Dermis microvascular lymphatic vessel endothelial cell (primary cell): ENCODE measurements at regions not wholly inside any gene's neighbourhood (a gene's known extent, or its start where the extent isn't known, plus 50 kb on each side); places are given as distances from the start of the nearest gene placed in this dataset.

Experiments used
- DNase-seq, 2 donors: peaks; one replicate each; pipeline versions ENCODE4 v3.0.0 to v3.0.0-alpha.2; 2010; ENCODE audit warnings: low read depth in 2 of 2

DNA sequence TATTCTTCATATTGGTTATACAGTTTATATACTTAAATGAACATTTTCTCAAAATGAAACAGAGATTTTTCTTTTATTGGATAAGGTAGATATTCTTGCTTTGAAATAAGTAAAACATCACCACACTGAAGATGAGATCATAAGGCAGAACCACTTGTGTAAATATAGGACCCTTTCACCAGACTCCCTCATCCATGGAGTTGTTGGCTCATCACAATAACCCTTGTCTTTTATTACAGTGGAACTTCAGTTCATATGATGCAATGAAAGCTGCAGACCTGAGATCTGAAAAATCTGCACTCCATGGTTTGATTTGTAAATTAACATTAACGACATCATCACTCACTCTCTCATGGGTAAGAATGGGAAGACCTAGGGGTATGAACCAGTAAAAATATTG, 51.9 kb upstream of the DBX2 start:
- no peak for DNase-seq

DNA sequence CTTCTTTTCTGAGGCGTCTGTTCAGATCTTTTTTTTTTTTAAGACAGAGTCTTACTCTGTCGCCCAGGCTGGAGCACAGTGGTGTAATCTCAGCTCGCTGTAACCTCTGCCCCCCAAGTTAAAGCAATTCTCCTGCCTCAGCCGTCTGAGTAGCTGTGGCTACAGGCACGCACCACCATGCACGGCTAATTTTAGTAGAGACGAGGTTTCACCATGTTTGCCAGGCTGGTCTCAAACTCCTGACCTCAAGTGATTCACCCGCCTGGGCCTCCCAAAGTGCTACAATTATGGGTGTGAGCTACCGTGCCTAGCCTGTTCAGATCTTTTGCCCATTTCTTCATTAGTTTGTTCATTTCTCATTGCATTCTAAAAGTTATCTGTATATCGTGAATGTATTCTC, 55.1 kb upstream of the DBX2 start:
- no peak for DNase-seq

DNA sequence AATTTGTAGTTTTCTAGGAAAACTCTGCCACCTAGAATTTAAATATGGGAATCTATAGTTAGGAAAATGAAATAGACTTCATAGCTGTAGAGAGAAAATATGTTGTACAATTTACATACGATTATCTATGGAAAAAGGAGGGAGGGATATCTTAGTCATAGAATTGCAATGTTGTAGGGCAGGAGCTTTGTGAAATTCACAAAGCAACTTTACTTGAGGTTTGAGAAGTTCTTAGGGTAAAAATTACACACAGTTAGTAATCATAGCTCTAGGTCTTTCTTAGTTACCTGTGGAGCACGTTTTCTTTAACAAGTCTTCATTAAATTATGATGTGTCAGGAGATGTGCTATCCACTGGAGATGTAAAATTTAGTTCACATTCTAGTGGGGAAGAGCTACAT, 61.4 kb upstream of the DBX2 start:
- DNase-seq: no peak

DNA sequence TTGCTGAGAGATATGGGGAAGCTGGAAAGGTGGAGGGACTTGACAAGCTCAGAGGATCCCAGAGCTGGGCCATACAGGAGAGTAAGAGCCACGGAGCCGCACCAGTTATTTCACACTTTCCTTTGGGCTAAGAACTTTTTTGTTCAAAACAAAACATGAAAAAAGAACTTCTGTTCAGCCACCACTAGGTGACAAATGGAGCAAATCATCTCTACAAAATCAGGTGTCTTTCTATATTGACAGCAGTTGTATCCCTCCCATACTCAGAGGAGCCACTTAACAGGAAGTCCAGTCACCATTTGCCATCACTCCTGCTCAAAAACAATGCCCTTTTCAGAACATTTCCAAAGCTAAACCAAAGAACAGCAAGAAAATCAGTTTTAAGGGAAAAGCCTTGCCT, 70.3 kb upstream of the DBX2 start:
- DNase-seq: no peak

DNA sequence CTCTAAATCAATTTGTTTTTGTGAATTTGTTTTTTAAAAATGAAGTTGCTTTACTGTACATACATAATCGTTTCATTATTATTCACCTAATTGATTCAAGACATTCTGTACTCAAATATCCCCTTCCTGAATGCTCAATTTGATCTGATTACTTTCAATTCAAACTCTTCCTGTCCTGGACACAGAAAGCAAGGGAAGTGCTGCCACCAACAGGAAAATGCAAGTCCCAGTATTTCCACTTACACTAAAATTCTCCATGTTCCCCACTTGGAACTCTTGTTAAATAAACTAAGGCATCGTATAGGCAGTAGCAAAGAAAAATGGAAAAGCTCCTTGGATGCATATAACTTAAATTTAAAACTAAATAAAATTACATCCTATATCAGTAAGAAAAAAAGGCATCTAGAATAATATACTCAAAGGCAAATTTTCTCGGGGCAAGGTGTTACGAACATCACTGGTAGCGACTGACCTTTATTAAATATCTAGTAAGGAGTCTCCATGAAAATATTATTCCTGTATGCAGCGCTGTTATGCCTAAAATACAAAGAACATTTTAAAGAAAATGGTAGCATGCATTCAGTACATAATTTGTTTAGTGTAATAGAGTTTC, 72.0 kb upstream of the DBX2 start:
- peak; percentile 5 to 7 for DNase-seq

DNA sequence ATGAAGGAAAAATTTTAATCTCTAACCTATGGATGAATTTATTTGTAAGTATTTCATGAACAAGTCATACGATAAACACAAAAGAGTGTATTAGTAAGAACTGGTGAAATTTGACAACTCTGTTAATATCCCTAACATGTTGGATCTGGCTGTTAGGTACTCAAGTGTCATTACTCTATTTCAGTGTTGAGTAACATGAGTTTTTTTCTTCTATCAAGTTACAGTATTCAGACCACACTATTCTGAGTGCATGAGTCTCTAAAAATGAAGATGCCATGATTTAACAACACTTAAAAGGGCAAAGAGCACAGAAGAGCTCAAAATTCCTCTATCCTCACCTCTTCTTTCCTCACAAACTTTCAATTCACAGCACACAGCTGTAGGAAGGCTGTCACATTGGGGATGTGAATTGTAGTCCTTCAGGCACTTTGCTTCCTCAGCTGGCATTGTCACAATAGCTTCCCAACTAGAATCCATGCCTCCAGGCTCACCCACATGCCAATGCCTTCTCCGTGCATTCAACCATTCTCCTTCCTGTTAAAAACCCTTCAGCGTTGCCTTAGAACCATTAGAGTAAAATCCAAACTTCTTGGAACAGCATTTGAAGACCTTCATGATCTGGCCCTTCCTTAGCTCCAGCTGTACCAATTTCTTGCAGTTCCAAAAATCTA, 73.7 kb upstream of the DBX2 start:
- no peak for DNase-seq

DNA sequence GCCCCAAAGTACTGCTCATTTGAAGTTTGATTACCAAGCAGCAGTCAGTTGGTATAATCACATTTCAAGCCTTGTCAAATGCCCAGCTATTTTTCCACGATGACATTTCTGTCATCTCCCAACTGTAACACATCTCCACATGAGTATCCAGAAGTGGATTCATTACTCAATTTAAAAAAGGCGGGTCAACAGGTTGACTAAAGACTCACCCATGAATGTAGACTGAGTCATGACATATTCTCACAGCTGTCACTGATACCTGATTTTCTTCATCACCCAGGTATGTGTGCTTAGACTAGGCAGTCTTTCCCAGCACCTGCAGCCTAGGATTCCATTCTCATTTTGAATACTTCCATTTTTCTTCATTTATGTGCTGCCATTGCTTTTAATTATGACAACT, 75.1 kb upstream of the DBX2 start:
- DNase-seq: no peak

DNA sequence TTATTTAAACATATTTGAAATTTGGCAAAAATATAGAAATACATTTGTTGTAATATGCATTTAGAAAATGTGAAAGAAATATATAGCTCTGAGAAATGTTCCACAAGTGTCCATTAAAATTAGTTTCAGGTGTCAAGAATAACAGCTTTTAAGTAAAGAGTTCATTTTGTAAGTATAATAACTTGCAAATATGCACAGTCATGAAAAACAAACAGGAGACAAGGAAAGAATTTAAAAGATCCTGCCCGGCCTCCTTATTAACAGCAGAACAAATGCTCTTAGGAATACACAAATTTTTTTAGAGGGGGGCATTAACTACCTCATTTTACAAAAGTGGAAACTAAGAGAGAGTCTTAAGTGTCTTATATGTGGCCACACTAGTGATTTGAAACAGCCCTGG, 77.7 kb upstream of the DBX2 start:
- no peak for DNase-seq

DNA sequence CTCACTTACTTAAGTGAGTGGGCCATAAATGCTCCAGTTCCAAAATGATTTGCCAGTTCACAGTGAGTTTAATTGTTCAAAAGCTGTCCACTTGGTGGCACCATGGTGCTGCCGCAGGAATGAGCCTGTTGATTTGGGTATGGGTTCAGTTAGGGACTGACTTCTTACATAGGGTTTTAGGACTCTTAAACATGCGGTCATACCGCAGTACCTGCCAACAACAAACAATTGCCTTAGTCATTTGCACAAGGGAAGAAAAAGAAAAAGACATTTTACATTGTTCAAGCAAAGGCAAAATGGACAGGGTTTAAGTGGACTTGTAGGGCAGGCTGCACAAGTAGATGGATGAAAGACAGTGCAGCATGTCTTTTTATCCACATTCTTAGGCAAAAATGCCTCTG, 80.0 kb upstream of the DBX2 start:
- peak; percentile 20 to 60 for DNase-seq

DNA sequence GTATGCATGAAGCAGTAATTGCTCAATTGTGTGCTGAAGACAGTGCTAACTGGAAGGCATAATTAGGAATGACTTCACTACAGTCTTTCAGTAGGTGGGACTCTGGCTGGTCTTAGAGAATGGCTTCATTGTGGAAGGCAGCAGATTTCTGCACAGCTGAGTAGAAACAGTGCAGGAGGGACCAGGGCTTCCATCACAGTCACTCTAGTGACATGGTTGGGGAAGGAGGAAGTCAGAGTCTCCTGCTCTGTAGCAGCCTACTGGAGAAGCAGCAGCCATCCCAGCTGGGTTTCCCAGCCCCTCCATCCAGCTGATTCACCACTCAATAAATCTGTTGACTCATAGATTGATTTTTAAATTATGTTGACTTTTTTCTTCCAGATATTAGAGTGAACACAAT, 80.6 kb upstream of the DBX2 start:
- DNase-seq: no peak

DNA sequence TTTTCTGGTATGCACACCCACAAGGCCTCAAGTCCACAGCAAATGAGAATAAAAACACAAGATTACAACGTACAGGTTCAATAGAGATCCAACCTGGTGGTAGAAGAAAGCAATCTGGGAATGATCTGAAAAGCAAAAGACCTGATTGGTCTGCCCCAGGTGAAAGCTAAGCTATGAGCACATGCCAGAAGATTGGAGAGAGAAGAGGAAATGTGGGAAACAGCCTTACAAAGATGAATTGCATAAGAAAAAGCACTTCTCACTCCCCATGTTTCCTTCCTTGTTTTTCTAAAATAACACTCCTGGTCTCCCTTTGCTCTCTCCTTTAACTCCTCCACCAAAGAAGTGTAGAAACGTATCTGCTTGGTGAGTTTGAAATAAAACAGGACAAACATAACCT, 77.3 kb upstream of the ANO6 start:
- no peak for DNase-seq

DNA sequence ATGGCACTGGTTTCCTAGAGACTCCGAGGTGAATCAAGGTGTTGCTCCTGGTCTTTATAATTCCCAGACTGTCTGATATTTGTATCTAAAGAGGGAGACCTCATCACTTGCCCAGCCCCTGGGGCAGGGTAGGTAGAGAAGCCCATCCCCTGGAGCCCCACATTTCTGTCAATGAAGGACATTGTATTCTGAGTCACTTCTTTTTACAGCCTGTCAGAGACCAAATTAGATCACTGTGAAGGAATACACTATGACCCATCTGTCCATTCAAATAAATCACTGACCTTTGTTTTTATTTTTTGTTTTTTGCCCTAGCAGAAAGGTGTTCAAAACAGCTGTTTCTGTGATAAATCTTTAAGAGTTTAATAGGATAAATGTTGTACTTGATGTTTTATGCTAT, 67.9 kb upstream of the ANO6 start:
- DNase-seq: no peak

DNA sequence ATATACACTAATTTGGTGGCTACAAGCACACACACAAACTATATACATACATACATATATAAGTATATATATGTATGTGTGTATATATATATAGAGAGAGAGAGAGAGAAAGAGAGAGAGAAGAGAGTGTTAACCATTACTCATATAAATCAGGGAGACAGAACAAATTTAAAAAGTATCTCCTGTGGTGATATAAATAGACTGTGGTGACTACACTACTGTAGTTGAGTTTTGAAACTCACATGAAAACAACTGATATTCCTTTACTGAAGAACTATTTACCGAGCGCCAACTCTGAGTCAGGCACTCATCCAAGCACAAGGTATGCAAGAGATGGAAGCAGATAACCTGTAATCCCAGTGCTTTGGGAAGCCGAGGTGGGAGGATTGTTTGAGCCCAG, 67.3 kb upstream of the ANO6 start:
- DNase-seq: no peak

DNA sequence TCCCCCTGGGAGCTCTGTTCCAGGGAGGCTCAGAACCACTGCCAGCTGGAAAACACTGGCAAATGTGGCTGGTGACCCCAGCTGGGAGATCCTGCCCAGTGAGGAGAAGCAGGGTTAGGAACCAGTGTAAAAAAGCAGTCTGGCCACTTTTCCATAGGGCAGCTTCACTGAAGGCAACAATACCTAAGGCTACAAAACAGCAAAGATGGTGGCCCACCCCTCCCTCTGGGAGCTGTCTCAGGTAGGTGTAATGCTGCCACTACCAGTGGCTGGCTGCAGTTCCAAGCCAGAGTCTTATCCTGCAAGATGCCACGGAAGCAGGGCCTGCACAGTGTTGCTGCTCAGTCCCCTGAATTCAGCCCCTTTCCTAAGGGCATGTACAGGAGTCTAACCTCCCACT, 50.6 kb upstream of the ANO6 start:
- no peak for DNase-seq

DNA sequence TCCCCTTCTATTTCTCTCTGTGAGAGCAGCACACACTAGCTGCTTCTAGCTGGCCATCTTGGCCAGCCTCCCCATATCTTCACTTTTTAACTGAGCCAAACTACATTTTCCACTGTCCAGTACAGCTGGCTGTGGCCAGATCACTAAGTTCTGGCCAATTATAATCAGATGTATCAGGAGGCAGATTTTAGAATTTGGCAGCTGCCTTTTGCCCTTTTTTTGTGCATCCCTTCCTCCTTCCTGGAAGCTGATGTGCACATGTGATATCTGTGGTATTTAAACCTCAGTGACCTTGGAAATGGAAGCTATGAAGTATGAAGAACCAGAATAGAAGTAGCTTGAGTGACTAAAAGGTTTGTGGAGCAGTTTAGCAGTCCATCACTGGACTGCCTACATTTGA, 49.8 kb upstream of the ANO6 start:
- peak; percentile 2 to 4 for DNase-seq
